GM19043 (cell line): ENCODE measurements at regions not wholly inside any gene's neighbourhood (a gene's known extent, or its start where the extent isn't known, plus 50 kb on each side); places are given as distances from the start of the nearest gene placed in this dataset.
"Not testable (repeated sequence)": the region's sequence is repeated elsewhere in the genome, so short reads cannot be mapped to it uniquely, and the experiment has no call there.

Experiments
- ATAC-seq: cut with Tn5 transposase; IDR thresholded peaks from one replicate; pipeline ENCODE4 v1.9.1; 2021; ENCODE audit warnings: low read depth; ENCODE audit not compliant: unreplicated experiment

- no peak for ATAC-seq
Measured at GRCh38 chr2:2591542-2591940, 260.5 kb upstream of the MYT1L start.

GRCh38 chr2:2590841-2591541 lies 259.9 kb upstream of the MYT1L start:
- no peak for ATAC-seq

GRCh38 chr2:2590141-2590540 lies 259.1 kb upstream of the MYT1L start:
- no peak for ATAC-seq

GRCh38 chr2:2588777-2589176 lies 257.7 kb upstream of the MYT1L start:
- no peak for ATAC-seq

GRCh38 chr2:2587354-2587753 lies 256.3 kb upstream of the MYT1L start:
- ATAC-seq: no peak

GRCh38 chr2:2586931-2587330 lies 255.9 kb upstream of the MYT1L start:
- no peak for ATAC-seq

GRCh38 chr2:2586068-2586776 lies 255.1 kb upstream of the MYT1L start:
- no peak for ATAC-seq

GRCh38 chr2:2582998-2583545 lies 252.0 kb upstream of the MYT1L start:
- ATAC-seq: no peak

GRCh38 chr2:2581331-2582159 lies 250.5 kb upstream of the MYT1L start:
- no peak for ATAC-seq

GRCh38 chr2:2580841-2581240 lies 249.8 kb upstream of the MYT1L start:
- ATAC-seq: not testable (repeated sequence)

GRCh38 chr2:2580341-2580740 lies 249.3 kb upstream of the MYT1L start:
- ATAC-seq: no peak

- no peak for ATAC-seq
Measured at GRCh38 chr2:2579814-2580213, 248.7 kb upstream of the MYT1L start.

GRCh38 chr2:2577407-2577831 lies 246.3 kb upstream of the MYT1L start:
- ATAC-seq: no peak

- no peak for ATAC-seq
Measured at GRCh38 chr2:2575870-2576386, 244.9 kb upstream of the MYT1L start.

GRCh38 chr2:2575181-2575577 lies 244.1 kb upstream of the MYT1L start:
- ATAC-seq: no peak

- ATAC-seq: no peak
Measured at GRCh38 chr2:2574401-2575180, 243.5 kb upstream of the MYT1L start.

- no peak for ATAC-seq
Measured at GRCh38 chr2:2573658-2574293, 242.7 kb upstream of the MYT1L start.

GRCh38 chr2:2573205-2573604 lies 242.1 kb upstream of the MYT1L start:
- no peak for ATAC-seq

GRCh38 chr2:2572393-2573204 lies 241.5 kb upstream of the MYT1L start:
- no peak for ATAC-seq
